ENCODE measurements at regions not wholly inside any gene's neighbourhood (a gene's known extent, or its start where the extent isn't known, plus 50 kb on each side); places are given as distances from the start of the nearest gene placed in this dataset.

GRCh38 chr2:138183705-138184104 lies 219.4 kb downstream of the HNMT start:
- Histone ChIP-seq H3K9me3 (replicated peaks in 1 of 11) (no peaks in the 10 kb centered on the region), H3K4me2 (no peak overlapping the region), H3K27ac (no peak overlapping the region), H3K36me3 (no peaks in the 10 kb centered on the region), H3K9ac (no peak overlapping the region), H3K4me1 (no peaks in the 10 kb centered on the region), H3K4me3 (no peak overlapping the region), H3K27me3 (no peaks in the 10 kb centered on the region), H4K20me1 (no peaks in the 10 kb centered on the region)
- TF ChIP-seq Cebpa-rat (IDR thresholded peaks at IDR 0.05): no peak

- Histone ChIP-seq H3K27ac (no peak overlapping the region), H3K27me3 (no peaks in the 10 kb centered on the region), H4K20me1 (no peaks in the 10 kb centered on the region), H3K4me2 (no peak overlapping the region), H3K4me1 (no peaks in the 10 kb centered on the region), H3K9ac (no peak overlapping the region), H3K36me3 (no peaks in the 10 kb centered on the region), H3K9me3 (replicated peaks in 1 of 11) (no peaks in the 10 kb centered on the region), H3K4me3 (no peak overlapping the region)
- TF ChIP-seq Cebpa-rat (IDR thresholded peaks at IDR 0.05): no peak
Measured at GRCh38 chr2:138184428-138184827, 220.2 kb downstream of the HNMT start.

- no peaks in the 10 kb centered on the region for H3K9me3 ChIP-seq (replicated peaks in 1 of 11)
- no peaks in the 10 kb centered on the region for H3K36me3 ChIP-seq
- no peak for TF ChIP-seq Cebpa-rat (IDR thresholded peaks at IDR 0.05)
- H3K4me1 ChIP-seq: no peaks in the 10 kb centered on the region
- no peak overlapping the region for H3K4me3 ChIP-seq
- H3K27me3 ChIP-seq: no peaks in the 10 kb centered on the region
- H3K4me2 ChIP-seq: no peak overlapping the region
- H4K20me1 ChIP-seq: no peaks in the 10 kb centered on the region
- no peak overlapping the region for H3K27ac ChIP-seq
- H3K9ac ChIP-seq: no peak overlapping the region
Measured at GRCh38 chr2:138185827-138186226, 221.6 kb downstream of the HNMT start.

- H3K27me3 ChIP-seq: no peaks in the 10 kb centered on the region
- H3K4me1 ChIP-seq: no peaks in the 10 kb centered on the region
- TF ChIP-seq Cebpa-rat (IDR thresholded peaks at IDR 0.05): no peak
- H3K27ac ChIP-seq: no peak overlapping the region
- no peak overlapping the region for H3K4me3 ChIP-seq
- H4K20me1 ChIP-seq: no peaks in the 10 kb centered on the region
- H3K9ac ChIP-seq: no peak overlapping the region
- no peaks in the 10 kb centered on the region for H3K36me3 ChIP-seq
- H3K9me3 ChIP-seq (replicated peaks in 1 of 11): no peaks in the 10 kb centered on the region
- no peak overlapping the region for H3K4me2 ChIP-seq
Measured at GRCh38 chr2:138187221-138187620, 222.9 kb downstream of the HNMT start.

- Histone ChIP-seq H3K4me3 (no peak overlapping the region), H3K4me2 (no peak overlapping the region), H3K36me3 (no peaks in the 10 kb centered on the region), H3K27ac (no peak overlapping the region), H3K4me1 (no peaks in the 10 kb centered on the region), H3K27me3 (no peaks in the 10 kb centered on the region), H3K9ac (no peak overlapping the region), H4K20me1 (no peaks in the 10 kb centered on the region), H3K9me3 (replicated peaks in 1 of 11) (no peaks in the 10 kb centered on the region)
- TF ChIP-seq Cebpa-rat (IDR thresholded peaks at IDR 0.05): no peak
Measured at GRCh38 chr2:138190999-138191398, 226.7 kb downstream of the HNMT start.

- H3K27ac ChIP-seq: no peak overlapping the region
- H3K4me3 ChIP-seq: no peak overlapping the region
- H3K36me3 ChIP-seq: no peaks in the 10 kb centered on the region
- H3K9me3 ChIP-seq (replicated peaks in 1 of 11): no peaks in the 10 kb centered on the region
- no peaks in the 10 kb centered on the region for H3K27me3 ChIP-seq
- H3K4me1 ChIP-seq: no peaks in the 10 kb centered on the region
- TF ChIP-seq Cebpa-rat (IDR thresholded peaks at IDR 0.05): no peak
- H4K20me1 ChIP-seq: no peaks in the 10 kb centered on the region
- H3K4me2 ChIP-seq: no peak overlapping the region
- no peak overlapping the region for H3K9ac ChIP-seq
Measured at GRCh38 chr2:138193416-138194213, 229.3 kb downstream of the HNMT start.

GRCh38 chr2:138201286-138201685 lies 237.0 kb downstream of the HNMT start:
- Histone ChIP-seq H3K4me3 (no peak overlapping the region), H3K36me3 (no peaks in the 10 kb centered on the region), H3K9ac (no peak overlapping the region), H3K4me2 (no peak overlapping the region), H3K9me3 (replicated peaks in 1 of 11) (no peaks in the 10 kb centered on the region), H3K4me1 (no peaks in the 10 kb centered on the region), H3K27me3 (no peaks in the 10 kb centered on the region), H4K20me1 (no peaks in the 10 kb centered on the region), H3K27ac (no peak overlapping the region)
- TF ChIP-seq Cebpa-rat (IDR thresholded peaks at IDR 0.05): no peak

GRCh38 chr2:138202762-138203161 lies 238.5 kb downstream of the HNMT start:
- Histone ChIP-seq H4K20me1 (no peaks in the 10 kb centered on the region), H3K4me2 (no peak overlapping the region), H3K9me3 (replicated peaks in 1 of 11) (no peaks in the 10 kb centered on the region)

GRCh38 chr2:138205281-138205680 lies 241.0 kb downstream of the HNMT start:
- Histone ChIP-seq H3K27ac (no peak overlapping the region), H3K27me3 (no peaks in the 10 kb centered on the region), H3K9me3 (replicated peaks in 1 of 11) (no peaks in the 10 kb centered on the region), H3K4me2 (no peak overlapping the region), H3K4me1 (no peaks in the 10 kb centered on the region), H4K20me1 (no peaks in the 10 kb centered on the region), H3K36me3 (no peaks in the 10 kb centered on the region), H3K4me3 (no peak overlapping the region), H3K9ac (no peak overlapping the region)
- TF ChIP-seq Cebpa-rat (IDR thresholded peaks at IDR 0.05): no peak

More at GRCh38 chr2:138202762-138203161, 238.5 kb downstream of the HNMT start:
- H3K27ac ChIP-seq: no peak overlapping the region
- H3K4me1 ChIP-seq: no peaks in the 10 kb centered on the region
- no peak for TF ChIP-seq Cebpa-rat (IDR thresholded peaks at IDR 0.05)
- no peak overlapping the region for H3K9ac ChIP-seq
- no peak overlapping the region for H3K4me3 ChIP-seq
- no peaks in the 10 kb centered on the region for H3K36me3 ChIP-seq
- H3K27me3 ChIP-seq: no peaks in the 10 kb centered on the region

Data from BLaER1 treated with 17β-estradiol and CSF1 and Interleukin-3, amounts not matched to agents 10 nM and 100 nM (cell line).